Endothelial cell of umbilical vein (primary cell): ENCODE measurements at regions not wholly inside any gene's neighbourhood (a gene's known extent, or its start where the extent isn't known, plus 50 kb on each side); places are given as distances from the start of the nearest gene placed in this dataset.

Source experiments
- BruUV-seq: library from RNA; stranded (reverse); fragments of 400-500 nt; replicated peaks from 2 replicates; lab custom pipeline; 2021; lab: Mats Ljungman, UMichigan
- CTCF ChIA-PET: fragments of 300-600, 350-600 bp; sonication (Branson Sonifier 250); formaldehyde crosslinking; loops from one replicate; lab custom pipeline; 2021; ENCODE audit warnings: antibody characterized with exemption, inconsistent platforms; lab: Charles Lee
- POLR2A ChIA-PET: fragments of 300-600, 350-600 bp; sonication (Branson Sonifier 250); formaldehyde crosslinking; loops from one replicate; lab custom pipeline; 2021; ENCODE audit warnings: antibody characterized with exemption, inconsistent platforms; lab: Charles Lee
- DNase-seq: peaks from one replicate; pipeline ENCODE4 v3.0.0-alpha.2; 2011; ENCODE audit warnings: low read depth, low spot score
- FAIRE-seq: peaks from 2 replicates; lab custom pipeline; 2011; peaks lifted over from hg19 to GRCh38; lab: Jason Lieb, UNC
- H2AFZ ChIP-seq: 2 replicates; pipeline ENCODE4 v1.6.0; 2012; ENCODE audit warnings: low read depth, low read length, control low read depth, inconsistent platforms
- H3K27ac ChIP-seq: 2 replicates; pipeline ENCODE4 v1.5.1; 2011; ENCODE audit warnings: low read depth, mild to moderate bottlenecking, control low read depth, low read length, moderate library complexity; ENCODE audit not compliant: insufficient read depth
- H3K27me3 ChIP-seq, 2 experiments: 2 replicates each; pipeline versions ENCODE4 v1.6.0 to v1.6.1; 2011; ENCODE audit warnings: low read length in 2 of 2, mixed read lengths in 1 of 2; ENCODE audit not compliant: control insufficient read depth in 2 of 2, insufficient read depth in 2 of 2
- H3K36me3 ChIP-seq, 2 experiments: 2 replicates in 1 of 2; 3 replicates in 1 of 2; pipeline ENCODE4 v1.5.1; 2011; ENCODE audit warnings: low read length in 2 of 2, mild to moderate bottlenecking in 1 of 2, moderate library complexity in 1 of 2; ENCODE audit not compliant: control insufficient read depth in 2 of 2, insufficient read depth in 2 of 2; ENCODE audit errors: extremely low read depth in 1 of 2
- H3K4me1 ChIP-seq: 3 replicates; pipeline ENCODE4 v1.5.1; 2011; ENCODE audit warnings: mild to moderate bottlenecking, low read length; ENCODE audit not compliant: control insufficient read depth, insufficient read depth; ENCODE audit errors: extremely low read depth
- H3K4me2 ChIP-seq: 2 replicates; pipeline ENCODE4 v1.6.1; 2011; ENCODE audit warnings: low read length, control low read depth, mixed read lengths; ENCODE audit not compliant: insufficient read depth
- H3K4me3 ChIP-seq, 3 experiments: fragments of 200-600 bp in 1 of 3; sonication (generic), shearing (Covaris generic) in 1 of 3; replicated peaks in 1 of 3; 2 replicates each; pipeline ENCODE4 v1.5.1; 2011 to 2016; ENCODE audit warnings: control low read depth in 3 of 3, low read length in 3 of 3, mild to moderate bottlenecking in 2 of 3, inconsistent platforms in 1 of 3, low read depth in 1 of 3, moderate library complexity in 1 of 3; ENCODE audit not compliant: insufficient read depth in 1 of 3
- H3K79me2 ChIP-seq: 2 replicates; pipeline ENCODE4 v1.6.0; 2012; ENCODE audit warnings: low read length, inconsistent platforms; ENCODE audit not compliant: control insufficient read depth, insufficient read depth
- H3K9ac ChIP-seq: replicated peaks from 2 replicates; pipeline ENCODE3; 2011; ENCODE audit warnings: low read length, control low read depth; ENCODE audit not compliant: insufficient read depth; ENCODE audit errors: extremely low read depth
- H3K9me1 ChIP-seq: replicated peaks from 3 replicates; pipeline ENCODE4 v1.6.0; 2011; ENCODE audit warnings: mild to moderate bottlenecking, low read length; ENCODE audit not compliant: control insufficient read depth, insufficient read depth; ENCODE audit errors: extremely low read depth
- H3K9me3 ChIP-seq: replicated peaks from 2 replicates; pipeline ENCODE4 v1.5.1; 2012; ENCODE audit warnings: low read length, inconsistent platforms; ENCODE audit not compliant: control insufficient read depth, insufficient read depth
- H4K20me1 ChIP-seq: replicated peaks from 2 replicates; pipeline ENCODE3; 2011; ENCODE audit warnings: mild to moderate bottlenecking, low read length; ENCODE audit not compliant: control insufficient read depth, insufficient read depth; ENCODE audit errors: extremely low read depth
- CTCF ChIP-seq, 2 donors: IDR thresholded peaks; 1 replicate in 1 of 2; 2 replicates in 1 of 2; pipeline ENCODE4 v1.5.1; 2011; ENCODE audit warnings: low read length in 2 of 2, mild to moderate bottlenecking in 2 of 2, moderate library complexity in 2 of 2, control low read depth in 1 of 2, inconsistent platforms in 1 of 2, low read depth in 1 of 2; ENCODE audit not compliant: insufficient read depth in 1 of 2; ENCODE audit errors: extremely low read depth in 1 of 2
- EZH2 ChIP-seq: IDR thresholded peaks from 2 replicates; pipeline ENCODE4 v1.6.1; 2012; ENCODE audit warnings: borderline replicate concordance, low read depth, mild to moderate bottlenecking, moderate library complexity, low read length, inconsistent platforms; ENCODE audit not compliant: severe bottlenecking
- FOS ChIP-seq: IDR thresholded peaks from 2 replicates; pipeline ENCODE4 v1.6.1; 2011; ENCODE audit warnings: mild to moderate bottlenecking, low read length, moderate library complexity, borderline replicate concordance; ENCODE audit not compliant: insufficient read depth
- GATA2 ChIP-seq: IDR thresholded peaks from 2 replicates; pipeline ENCODE4 v1.7.0; 2011; ENCODE audit warnings: low read depth, mild to moderate bottlenecking, moderate library complexity, mixed read lengths, low read length; ENCODE audit not compliant: insufficient read length, insufficient read depth
- JUN ChIP-seq: IDR thresholded peaks from 2 replicates; pipeline ENCODE4 v1.6.1; 2011; ENCODE audit warnings: borderline replicate concordance, low read depth; ENCODE audit not compliant: insufficient read length, insufficient read depth
- MAX ChIP-seq: IDR thresholded peaks from 2 replicates; pipeline ENCODE4 v1.6.1; 2011; ENCODE audit not compliant: insufficient read depth, insufficient read length
- MYC ChIP-seq: IDR thresholded peaks from one replicate; pipeline ENCODE4 v1.6.1; 2011; ENCODE audit warnings: mild to moderate bottlenecking, low read depth, low read length
- POLR2A ChIP-seq: IDR thresholded peaks from 2 replicates; pipeline ENCODE4 v1.6.1; 2012; ENCODE audit warnings: low read depth, mild to moderate bottlenecking, control low read depth, low read length
- POLR2AphosphoS5 ChIP-seq: IDR thresholded peaks from 2 replicates; pipeline ENCODE4 v1.6.1; 2012; ENCODE audit warnings: low read depth, mild to moderate bottlenecking, control low read depth, low read length, moderate library complexity; ENCODE audit not compliant: insufficient read depth
- dilution Hi-C: fragments of 300-500 bp; cut with MboI; formaldehyde crosslinking; loops from one replicate; pipeline ENCODE4 v1.15.0; 2019; ENCODE audit warnings: low sequenced_read_pairs; ENCODE audit not compliant: extremely low pct_ligation_motif_present
- intact Hi-C: fragments of 100-400 bp; cut with micrococcal nuclease; formaldehyde crosslinking; loops from one replicate; pipeline ENCODE4 v1.10.0; 2022

DNA sequence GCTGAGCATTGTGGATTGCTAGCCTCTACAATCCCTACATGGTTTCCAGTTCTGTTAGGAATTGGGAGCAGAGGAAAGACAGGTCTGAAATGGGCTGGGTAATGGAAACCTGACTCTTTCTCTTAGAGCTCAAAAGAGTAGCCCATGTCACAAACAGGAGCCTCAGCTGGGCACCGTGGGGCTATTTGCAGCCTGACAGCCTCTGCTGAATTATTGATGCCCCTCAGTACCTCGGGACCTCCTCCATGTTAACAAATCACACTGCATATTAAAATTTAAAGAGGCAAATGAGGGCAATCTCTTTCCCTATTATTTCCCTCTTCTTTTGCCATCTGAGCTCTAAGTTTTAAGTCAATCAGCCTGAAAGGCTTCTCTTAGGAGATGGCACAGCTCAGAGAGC is 157.1 kb downstream of the TSEN15 start:
- ChIA-PET CTCF (interaction anchor here (1.2 to 1.4 kb wide), 2 partner anchors 14 to 16 kb away, joined by 3 to 5 read pairs; no protein-coding TSS in a partner anchor), POLR2A (no interaction called here)
- FAIRE-seq (no peak), DNase-seq (no peak)
- Histone ChIP-seq H3K9ac (no peak overlapping the region), H3K27me3 (peaks cover 3 to 20% of the 10 kb centered on the region in 2 experiments), H3K9me1 (no peaks in the 10 kb centered on the region), H3K4me2 (no peak overlapping the region), H3K4me1 (no peaks in the 10 kb centered on the region), H3K79me2 (no peaks in the 10 kb centered on the region), H3K27ac (no peak overlapping the region), H3K4me3 (no peak overlapping the region), H3K36me3 (no peaks in the 10 kb centered on the region), H3K9me3 (no peaks in the 10 kb centered on the region), H2AFZ (no peak overlapping the region), H4K20me1 (no peaks in the 10 kb centered on the region)
- TF ChIP-seq FOS (no peak), JUN (no peak), MYC (no peak), POLR2A (no peak), EZH2 (no peak), POLR2AphosphoS5 (no peak), GATA2 (no peak), MAX (no peak), CTCF (IDR thresholded peaks at IDR 0.05; ENCODE audit: extremely low read depth in 1 of 2, insufficient read depth in 1 of 2, low read depth in 1 of 2, low read length in 2 of 2) (no peak)
- dilution Hi-C loops = no loop called here
- intact Hi-C loops = no loop called here
- no TSS peak for BruUV-seq
